Chondrocyte (in vitro differentiated cells): ENCODE measurements at regions not wholly inside any gene's neighbourhood (a gene's known extent, or its start where the extent isn't known, plus 50 kb on each side); places are given as distances from the start of the nearest gene placed in this dataset.
A peak's percentile ranks its signal among the peaks of the same experiment; 100 is the strongest.
"Not testable (repeated sequence)": the region's sequence is repeated elsewhere in the genome, so short reads cannot be mapped to it uniquely, and the experiment has no call there.

Experiments used
- DNase-seq: peaks from one replicate; pipeline ENCODE4 v3.0.0; 2021; ENCODE audit warnings: mixed read lengths, low spot score
- H3K27ac Mint-ChIP-seq: one replicate; pipeline ENCODE4 v1.8.0; 2021; ENCODE audit warnings: mild to moderate bottlenecking, moderate library complexity, mixed read lengths; ENCODE audit not compliant: unreplicated experiment
- H3K27me3 Mint-ChIP-seq: 2 replicates; pipeline ENCODE4 v1.8.0; 2021; ENCODE audit warnings: low read depth, mixed read lengths
- H3K36me3 Mint-ChIP-seq: 2 replicates; pipeline ENCODE4 v1.8.0; 2021; ENCODE audit warnings: low read depth, mixed read lengths
- H3K4me1 Mint-ChIP-seq: 2 replicates; pipeline ENCODE4 v1.8.0; 2021; ENCODE audit warnings: low read depth, mild to moderate bottlenecking, mixed read lengths
- H3K4me3 Mint-ChIP-seq: one replicate; pipeline ENCODE4 v1.8.0; 2021; ENCODE audit warnings: mild to moderate bottlenecking, moderate library complexity, mixed read lengths; ENCODE audit not compliant: unreplicated experiment
- H3K9me3 Mint-ChIP-seq: 2 replicates; pipeline ENCODE4 v1.8.0; 2021; ENCODE audit warnings: low read depth, mixed read lengths
- TF ChIP-seq, protein P1 (sequence below): fragments of 200-600 bp; sonication (generic); IDR thresholded peaks from 2 replicates; pipeline ENCODE4 v1.5.0; 2021; ENCODE audit warnings: antibody characterized with exemption, mild to moderate bottlenecking, moderate library complexity

DNA sequence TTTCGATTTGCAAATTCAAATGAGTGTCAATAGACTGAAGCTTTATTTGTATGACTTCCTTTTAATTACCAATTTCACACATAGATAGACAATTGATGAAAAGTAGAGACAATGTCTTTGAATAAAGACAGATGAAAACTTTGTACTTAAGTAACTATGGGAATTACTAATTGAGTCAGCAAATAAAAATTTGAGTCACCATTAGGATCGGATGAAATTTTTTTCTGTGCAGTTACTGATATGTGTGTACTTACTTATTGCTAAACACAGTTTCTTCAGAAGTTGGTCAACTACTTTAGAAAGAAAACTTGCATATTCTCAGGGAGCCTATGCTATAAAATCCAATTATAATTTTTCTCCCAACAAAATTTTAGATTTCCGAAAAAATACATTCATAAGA lies 224.9 kb upstream of the SLC16A7 start:
- DNase-seq, result no peak
- TF ChIP-seq, protein P1, sequence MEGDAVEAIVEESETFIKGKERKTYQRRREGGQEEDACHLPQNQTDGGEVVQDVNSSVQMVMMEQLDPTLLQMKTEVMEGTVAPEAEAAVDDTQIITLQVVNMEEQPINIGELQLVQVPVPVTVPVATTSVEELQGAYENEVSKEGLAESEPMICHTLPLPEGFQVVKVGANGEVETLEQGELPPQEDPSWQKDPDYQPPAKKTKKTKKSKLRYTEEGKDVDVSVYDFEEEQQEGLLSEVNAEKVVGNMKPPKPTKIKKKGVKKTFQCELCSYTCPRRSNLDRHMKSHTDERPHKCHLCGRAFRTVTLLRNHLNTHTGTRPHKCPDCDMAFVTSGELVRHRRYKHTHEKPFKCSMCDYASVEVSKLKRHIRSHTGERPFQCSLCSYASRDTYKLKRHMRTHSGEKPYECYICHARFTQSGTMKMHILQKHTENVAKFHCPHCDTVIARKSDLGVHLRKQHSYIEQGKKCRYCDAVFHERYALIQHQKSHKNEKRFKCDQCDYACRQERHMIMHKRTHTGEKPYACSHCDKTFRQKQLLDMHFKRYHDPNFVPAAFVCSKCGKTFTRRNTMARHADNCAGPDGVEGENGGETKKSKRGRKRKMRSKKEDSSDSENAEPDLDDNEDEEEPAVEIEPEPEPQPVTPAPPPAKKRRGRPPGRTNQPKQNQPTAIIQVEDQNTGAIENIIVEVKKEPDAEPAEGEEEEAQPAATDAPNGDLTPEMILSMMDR, result no peak
- Mint-ChIP-seq H3K4me3 (no peak overlapping the region), H3K27me3 (peaks cover 7% of the 10 kb centered on the region), H3K36me3 (no peaks in the 10 kb centered on the region), H3K4me1 (no peaks in the 10 kb centered on the region), H3K27ac (no peak overlapping the region), H3K9me3 (no peaks in the 10 kb centered on the region)

DNA sequence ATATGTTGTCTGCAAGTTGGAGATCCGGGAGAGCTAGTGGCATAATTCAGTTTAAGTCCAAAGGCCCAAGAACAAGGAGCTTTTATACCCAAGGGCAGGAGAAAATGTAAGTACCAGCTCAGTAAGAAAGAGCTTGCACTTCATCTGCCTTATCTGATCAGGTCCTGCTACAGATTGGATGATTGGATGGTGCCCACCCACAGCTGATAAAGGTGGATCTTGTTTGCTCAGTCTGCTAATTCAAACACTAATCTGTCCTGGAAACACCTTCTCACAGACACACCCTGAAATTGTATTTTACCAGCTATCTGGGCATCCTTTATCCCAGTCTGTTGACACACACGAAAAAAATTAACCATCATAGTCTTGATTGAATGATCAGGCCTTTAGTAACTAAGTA lies 230.7 kb upstream of the SLC16A7 start:
- Mint-ChIP-seq H3K9me3 (no peaks in the 10 kb centered on the region), H3K4me3 (no peak overlapping the region), H3K36me3 (no peaks in the 10 kb centered on the region), H3K4me1 (no peaks in the 10 kb centered on the region), H3K27me3 (peaks cover 12% of the 10 kb centered on the region), H3K27ac (no peak overlapping the region)
- TF ChIP-seq, protein P1, result no peak
- DNase-seq, result no peak

DNA sequence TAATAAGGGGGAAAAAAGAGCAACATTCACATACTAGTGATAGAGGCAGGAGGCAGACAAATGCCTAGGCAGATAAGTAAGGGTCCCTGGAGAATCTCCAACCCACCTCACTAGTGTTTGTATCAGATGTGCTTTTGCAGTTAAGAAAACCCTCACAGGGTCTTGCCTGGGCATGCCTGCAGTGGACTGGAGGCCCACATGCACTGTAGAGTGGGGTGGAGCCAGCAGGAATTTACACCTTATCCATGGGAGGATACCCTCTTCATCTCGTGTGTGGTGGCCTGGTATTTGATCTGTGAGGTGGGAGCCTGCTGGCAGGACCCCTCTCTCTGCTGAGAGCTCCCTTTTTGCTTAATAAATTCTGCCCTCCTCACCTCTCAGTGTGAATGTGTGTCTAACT lies 238.0 kb upstream of the SLC16A7 start:
- H3K4me3 Mint-ChIP-seq, result no peak overlapping the region
- no peaks in the 10 kb centered on the region for H3K9me3 Mint-ChIP-seq
- no peaks in the 10 kb centered on the region for H3K36me3 Mint-ChIP-seq
- TF ChIP-seq, protein P1, result no peak
- H3K27ac Mint-ChIP-seq, result no peak overlapping the region
- no peaks in the 10 kb centered on the region for H3K4me1 Mint-ChIP-seq
- H3K27me3 Mint-ChIP-seq, result peaks cover 7% of the 10 kb centered on the region
- DNase-seq, result no peak

DNA sequence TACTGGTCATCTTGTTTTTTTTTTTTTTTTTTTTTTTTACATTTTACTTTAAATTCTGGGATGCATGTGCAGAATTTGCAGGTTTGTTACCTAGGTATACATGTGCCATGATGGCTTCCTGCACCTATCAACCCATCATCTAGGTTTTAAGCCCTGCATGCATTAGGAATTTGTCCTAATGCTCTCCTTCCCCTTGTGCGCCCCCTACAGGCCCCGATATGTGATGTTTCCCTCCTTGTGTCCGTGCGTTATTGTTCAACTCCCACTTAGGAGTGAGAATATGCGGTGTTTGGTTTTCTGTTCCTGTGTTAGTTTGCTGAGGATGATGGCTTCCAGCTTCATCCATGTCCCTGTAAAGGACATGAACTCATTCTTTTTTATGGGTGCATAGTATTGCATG lies 249.6 kb upstream of the SLC16A7 start:
- not testable (repeated sequence) for H3K27ac Mint-ChIP-seq, DNase-seq, H3K36me3 Mint-ChIP-seq, H3K4me1 Mint-ChIP-seq, H3K4me3 Mint-ChIP-seq
- TF ChIP-seq, protein P1, result peak; percentile 49
- peaks cover 11% of the 10 kb centered on the region for H3K9me3 Mint-ChIP-seq
- peaks cover 18% of the 10 kb centered on the region for H3K27me3 Mint-ChIP-seq

DNA sequence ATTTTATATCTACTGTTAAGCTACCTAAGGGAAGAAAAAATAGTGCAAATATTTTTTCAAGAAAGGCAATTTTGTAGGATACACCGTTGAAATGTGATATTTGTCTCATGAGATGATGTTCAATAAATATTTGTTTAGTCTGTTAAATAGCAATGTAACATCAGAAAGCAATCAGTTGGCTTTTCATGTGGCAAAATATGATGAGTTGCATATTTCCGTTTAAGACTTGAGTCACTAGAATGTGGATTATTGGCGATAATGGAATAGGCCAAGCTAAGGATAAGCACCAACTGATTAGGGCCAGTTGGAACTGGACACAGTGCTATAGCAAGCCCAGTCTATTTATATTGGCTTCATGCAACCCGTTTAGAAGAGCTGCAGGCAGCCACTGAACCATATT lies 250.4 kb upstream of the SLC16A7 start:
- Mint-ChIP-seq H3K36me3 (peaks cover 3% of the 10 kb centered on the region), H3K27ac (no peak overlapping the region), H3K4me1 (no peaks in the 10 kb centered on the region), H3K4me3 (no peak overlapping the region), H3K9me3 (peaks cover 11% of the 10 kb centered on the region), H3K27me3 (peaks cover 23% of the 10 kb centered on the region)
- TF ChIP-seq, protein P1, result no peak
- DNase-seq, result no peak
